GM21723 (cell line): ENCODE measurements at regions not wholly inside any gene's neighbourhood (a gene's known extent, or its start where the extent isn't known, plus 50 kb on each side); places are given as distances from the start of the nearest gene placed in this dataset.

Experiments used
- ATAC-seq: cut with Tn5 transposase; IDR thresholded peaks from one replicate; pipeline ENCODE4 v1.9.1; 2021; ENCODE audit warnings: mild to moderate bottlenecking, moderate library complexity; ENCODE audit not compliant: unreplicated experiment

GRCh38 chr13:109533350-109533749 lies 253.0 kb downstream of the IRS2 start:
- no peak for ATAC-seq

DNA sequence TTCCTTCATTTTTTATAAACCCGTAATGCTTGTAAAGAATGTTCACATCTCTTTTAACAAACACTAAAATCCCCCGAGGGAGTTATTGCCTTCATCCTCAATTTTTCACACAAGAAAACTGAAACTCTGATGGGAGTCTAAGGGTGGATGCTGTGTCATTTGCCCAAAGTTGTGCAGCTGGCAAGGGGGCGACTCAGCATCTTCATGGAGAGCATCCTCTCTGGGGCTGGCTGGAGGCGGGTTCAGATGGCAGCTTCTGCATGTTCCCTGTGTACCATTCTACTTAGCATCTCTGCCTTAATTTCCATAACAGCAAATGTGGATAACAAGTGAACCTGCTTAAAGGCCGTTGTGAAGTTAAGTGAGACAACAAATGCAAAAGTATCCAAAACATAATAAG lies 256.4 kb downstream of the IRS2 start:
- ATAC-seq = no peak

DNA sequence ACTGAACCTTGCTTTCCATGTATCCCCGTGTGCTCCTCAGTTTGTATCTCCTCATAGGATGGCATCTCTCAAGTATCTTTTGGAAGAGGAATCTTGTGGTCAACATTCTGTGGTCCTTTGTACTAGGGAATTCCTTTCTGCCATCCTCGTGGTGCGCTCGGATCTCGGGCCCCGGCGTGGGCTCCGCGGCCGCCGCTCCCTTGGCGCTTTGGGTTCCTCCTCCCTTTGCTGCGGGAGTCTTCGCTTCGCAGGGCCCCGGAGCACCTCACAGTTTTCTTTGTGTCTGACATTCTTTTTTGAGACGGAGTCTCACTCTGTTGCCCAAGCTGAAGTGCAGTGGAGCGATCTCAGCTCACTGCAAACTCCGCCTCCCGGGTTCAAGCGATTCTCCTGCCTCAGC lies 264.7 kb downstream of the IRS2 start:
- ATAC-seq = no peak

DNA sequence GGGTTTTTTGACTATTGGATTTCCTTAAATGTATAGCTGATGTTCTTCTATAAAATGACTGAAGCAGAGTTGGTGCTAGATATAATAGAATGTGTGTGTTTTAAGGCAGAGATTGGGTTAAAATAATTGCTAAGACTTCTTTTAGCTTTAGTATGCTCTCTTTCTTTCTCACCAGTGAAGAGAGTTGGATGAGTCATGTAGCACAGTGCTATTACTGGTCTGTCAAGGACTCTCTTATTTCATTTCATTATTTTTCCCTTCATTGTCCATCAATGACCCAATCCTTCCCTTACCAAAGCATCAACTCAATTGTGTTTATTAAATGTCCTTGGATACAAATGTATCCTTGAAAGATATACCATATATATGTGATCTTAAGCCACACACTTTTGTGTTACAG lies 268.9 kb downstream of the IRS2 start:
- no peak for ATAC-seq

- ATAC-seq = no peak
Observed at GRCh38 chr13:109516186-109516585, 270.2 kb downstream of the IRS2 start.

DNA sequence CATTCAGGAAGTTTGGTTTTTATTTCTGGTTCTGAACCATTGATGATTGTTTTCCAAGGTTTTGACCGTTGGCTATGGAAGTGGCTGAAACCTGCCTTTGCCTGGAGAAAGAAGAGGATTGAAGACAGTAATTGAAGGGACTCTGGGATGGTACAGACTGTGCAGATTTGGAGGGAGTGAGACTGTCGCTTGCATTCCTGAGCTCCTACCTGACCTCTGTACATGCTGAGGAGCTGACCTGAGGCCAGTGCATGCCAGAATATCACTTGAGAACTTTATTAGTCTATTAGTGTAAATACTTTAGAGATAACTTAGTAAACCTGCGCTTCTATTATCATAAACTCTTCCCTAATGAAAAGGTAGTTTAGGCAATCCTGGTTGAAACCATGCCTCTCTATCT lies 276.4 kb downstream of the IRS2 start:
- no peak for ATAC-seq

DNA sequence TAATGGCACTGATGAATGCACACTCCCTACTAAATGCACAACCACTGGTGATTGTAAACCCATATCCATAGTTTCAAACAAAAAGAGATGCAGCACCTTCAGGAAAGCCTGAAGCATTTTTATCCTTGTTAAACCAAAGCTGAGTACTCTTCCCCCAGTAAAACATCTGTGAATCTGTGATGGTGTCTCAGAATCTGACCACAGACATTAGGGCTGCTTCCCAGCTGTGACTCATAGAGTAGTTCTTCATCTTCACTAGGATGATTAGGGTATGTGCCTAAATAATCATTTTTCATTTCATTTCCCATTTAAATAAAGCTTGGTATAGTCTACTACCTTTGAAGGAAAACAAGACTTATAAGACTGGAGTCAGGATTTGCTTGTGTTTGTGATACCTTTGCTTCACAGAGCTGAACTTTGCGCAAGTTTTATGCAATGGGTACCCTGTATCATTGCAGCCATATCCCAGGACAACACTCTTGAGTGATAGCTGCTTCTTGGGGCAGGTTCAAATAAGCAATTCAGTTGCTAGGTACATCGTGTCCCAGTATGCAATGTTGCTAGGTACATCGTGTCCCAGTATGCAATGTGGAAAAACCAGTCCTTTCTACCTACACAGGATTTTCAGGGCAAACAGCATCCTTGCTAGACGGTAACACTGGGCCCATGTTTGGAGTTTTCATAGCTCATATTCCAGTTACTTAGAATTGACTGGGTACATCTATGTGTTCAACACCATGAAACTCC lies 277.1 kb downstream of the IRS2 start:
- ATAC-seq = no peak

GRCh38 chr13:109500146-109500773 lies 286.1 kb downstream of the IRS2 start:
- ATAC-seq = no peak

GRCh38 chr13:109497917-109498316 lies 288.5 kb downstream of the IRS2 start:
- no peak for ATAC-seq

- ATAC-seq = no peak
Observed at GRCh38 chr13:109496216-109496615, 290.2 kb downstream of the IRS2 start.

GRCh38 chr13:109494925-109495369 lies 291.4 kb downstream of the IRS2 start:
- ATAC-seq = no peak

DNA sequence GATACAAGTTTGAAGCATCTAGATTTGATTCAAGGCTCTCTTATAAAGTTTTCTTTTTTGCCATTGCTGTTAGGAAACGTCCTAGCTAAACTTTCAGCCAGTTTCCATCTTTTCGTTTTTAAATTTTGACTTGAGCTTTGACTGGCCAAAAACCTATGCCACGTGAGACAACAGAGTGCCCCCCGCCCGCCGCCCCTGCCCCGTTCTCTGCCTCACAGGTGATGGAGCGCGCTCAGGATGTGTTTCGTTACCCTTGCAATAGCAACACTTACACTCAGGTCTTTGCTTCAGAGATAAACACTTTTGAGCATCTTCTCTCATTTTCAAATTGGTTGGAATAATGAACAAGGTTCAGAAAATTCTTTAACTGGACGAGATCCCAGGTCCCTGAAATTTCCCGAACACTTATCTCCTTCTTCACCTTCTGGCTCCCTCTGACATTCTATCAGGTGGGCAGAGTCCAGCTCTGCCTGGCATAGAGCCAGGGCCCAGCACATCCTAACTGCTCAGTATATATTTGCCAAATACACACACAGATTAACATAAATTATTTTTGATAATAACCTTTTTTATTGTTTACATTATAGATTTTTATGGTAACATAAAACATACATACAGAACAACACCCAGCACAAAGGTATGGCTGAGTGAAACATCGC lies 301.1 kb downstream of the IRS2 start:
- no peak for ATAC-seq

DNA sequence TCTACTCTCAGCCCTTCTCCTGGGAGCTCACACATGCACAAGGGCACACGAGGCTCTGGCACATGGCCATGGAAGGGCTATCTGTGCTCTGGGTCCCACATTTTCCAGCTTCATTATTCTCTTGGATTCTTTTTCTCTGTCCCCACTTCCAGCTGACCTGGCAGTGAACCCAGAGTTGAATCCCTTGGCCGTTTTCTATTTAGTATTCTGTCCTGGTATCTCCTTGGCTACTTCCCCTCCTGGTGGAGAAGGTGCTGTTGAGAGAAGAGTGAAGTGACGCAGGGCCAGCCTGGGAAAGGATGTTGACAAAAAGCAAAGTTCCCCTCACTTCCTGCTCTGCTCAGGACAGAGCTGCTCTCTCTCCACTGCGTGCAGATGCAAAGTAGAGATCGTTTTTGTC lies 303.1 kb downstream of the IRS2 start:
- no peak for ATAC-seq

- no peak for ATAC-seq
Observed at GRCh38 chr13:109481040-109481439, 305.3 kb downstream of the IRS2 start.

DNA sequence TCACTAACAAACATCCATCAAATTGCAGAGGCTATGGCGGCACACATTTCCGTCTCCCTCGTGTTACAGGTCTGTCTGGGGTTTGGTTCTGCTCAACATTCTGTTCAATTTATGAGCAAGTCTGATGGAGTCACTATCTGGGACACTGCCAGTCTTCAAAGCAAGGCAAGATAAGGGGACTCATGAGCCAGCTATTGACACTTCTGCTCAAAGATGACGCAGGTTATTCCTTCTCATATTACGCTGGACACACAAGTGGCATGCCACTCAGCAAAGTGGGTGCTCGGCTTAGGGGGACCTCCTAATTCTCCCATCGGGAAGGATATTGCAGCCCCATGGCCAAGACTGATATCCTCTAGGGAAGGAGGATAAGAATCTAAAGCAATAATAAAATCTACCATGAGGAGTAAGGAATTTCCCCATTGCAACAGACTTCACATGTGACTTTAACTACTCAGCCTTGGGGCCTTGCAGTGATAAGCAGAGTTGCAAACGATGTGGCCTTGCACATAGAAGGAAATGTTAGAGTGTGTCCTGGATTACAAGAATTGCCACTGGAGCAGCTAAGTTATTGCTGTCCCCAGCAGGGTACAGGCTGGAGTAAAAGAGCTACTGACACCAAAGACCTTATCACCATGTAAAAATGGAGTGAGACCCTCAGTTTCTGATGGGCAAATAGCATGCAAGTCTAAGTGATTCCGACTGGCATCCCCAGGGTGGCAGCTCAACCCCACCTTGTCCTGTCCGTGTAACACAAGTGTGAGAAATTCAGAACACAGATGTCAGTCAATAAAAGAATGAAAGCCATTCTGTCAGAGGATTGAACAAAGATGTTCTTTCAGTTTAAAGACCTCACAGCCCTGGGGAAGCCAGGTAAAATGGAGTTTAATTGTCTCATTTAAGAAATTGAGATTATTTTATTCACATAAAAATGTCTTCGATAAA lies 306.1 kb downstream of the IRS2 start:
- no peak for ATAC-seq

- no peak for ATAC-seq
Observed at GRCh38 chr13:109479534-109479933, 306.8 kb downstream of the IRS2 start.

- ATAC-seq = no peak
Observed at GRCh38 chr13:109476001-109476400, 310.4 kb downstream of the IRS2 start.

DNA sequence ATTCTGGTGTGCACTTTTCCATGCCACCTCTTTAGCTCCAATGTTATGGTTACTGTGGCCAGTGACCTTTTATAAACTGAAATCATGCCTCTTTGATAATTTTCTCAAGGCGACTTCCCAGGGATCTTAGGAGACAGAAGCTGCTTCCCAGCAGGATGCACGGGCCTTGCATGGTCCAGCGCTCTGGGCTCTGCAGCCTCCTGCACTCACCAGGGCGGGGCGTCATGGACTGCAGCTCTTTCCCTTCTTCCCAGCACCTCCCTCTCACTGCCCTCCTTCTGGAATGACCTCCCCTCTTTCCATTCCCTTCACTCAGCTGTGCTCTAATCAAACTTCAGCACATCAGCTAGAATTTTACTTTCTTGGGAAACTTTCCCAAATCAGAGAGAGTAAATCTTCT lies 318.3 kb downstream of the IRS2 start:
- no peak for ATAC-seq

- no peak for ATAC-seq
Observed at GRCh38 chr13:109465148-109465547, 321.2 kb downstream of the IRS2 start.

DNA sequence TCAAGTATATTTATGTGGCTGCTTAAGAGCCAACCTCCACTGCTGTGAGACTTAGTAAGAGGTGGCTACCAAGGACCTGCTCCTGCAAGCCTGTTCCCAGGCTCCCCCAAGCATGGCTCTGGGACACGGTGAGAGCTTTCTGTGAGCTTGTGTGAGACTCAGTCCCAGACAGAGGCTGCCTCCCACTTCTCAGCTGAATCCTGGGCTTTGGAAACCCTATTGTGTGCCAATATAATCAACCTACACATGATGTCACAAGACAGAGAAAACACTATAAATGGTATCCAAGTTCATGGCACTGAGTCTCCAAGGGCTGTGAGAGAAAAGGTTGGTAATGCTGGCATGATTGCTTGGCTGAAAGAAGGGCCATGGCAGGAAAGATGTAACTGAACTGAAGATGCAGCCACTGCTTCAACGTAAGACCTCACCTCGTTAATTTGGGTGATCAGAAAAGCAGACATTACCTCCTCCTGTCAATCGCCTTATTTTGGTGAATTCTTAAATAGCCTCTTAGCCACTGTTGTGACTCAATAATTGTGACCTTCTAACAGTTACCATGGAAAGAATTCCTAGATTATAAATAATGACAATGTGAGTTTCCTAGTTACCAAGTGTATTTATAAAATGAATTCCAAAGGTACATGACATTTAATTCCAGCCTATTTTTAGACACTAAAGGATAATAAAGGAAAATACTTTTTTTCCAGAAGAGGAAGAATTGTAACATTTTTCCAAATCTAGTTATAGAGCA lies 332.0 kb downstream of the IRS2 start:
- no peak for ATAC-seq
